ENCODE measurements at regions not wholly inside any gene's neighbourhood (a gene's known extent, or its start where the extent isn't known, plus 50 kb on each side); places are given as distances from the start of the nearest gene placed in this dataset.

DNA sequence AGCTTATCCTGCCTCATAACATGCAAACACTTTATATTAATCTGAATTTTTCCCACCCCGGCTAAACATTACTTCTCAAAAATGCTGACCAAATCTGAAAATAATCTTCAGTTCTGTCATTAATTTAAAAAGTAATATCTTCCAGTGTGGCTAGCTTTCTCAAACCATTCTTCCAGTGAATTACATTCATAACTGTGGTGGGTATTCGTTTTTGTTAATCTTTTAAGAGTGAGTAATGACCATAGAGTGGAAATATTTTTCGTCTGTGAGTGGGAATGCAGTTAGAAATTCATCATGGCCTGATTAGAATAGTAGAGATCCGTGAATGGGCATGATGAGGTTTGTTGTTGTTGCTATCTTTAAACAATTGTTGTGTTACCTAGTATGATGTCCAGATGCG is 138.6 kb upstream of the SFRP2 start:
- H3K27ac ChIP-seq: no peak overlapping the region
- H3K4me1 ChIP-seq: no peaks in the 10 kb centered on the region
- no peak overlapping the region for H3K4me3 ChIP-seq (replicated peaks in 1 of 3)
- 81 to 84% methylated on average over 5 of the region's 5 CpGs for WGBS, 2 donors
- intact Hi-C loops (cut with DNase I): no loop called here
- DNase-seq: no peak
- no peaks in the 10 kb centered on the region for H3K27me3 ChIP-seq
- H3K9me3 ChIP-seq: no peaks in the 10 kb centered on the region
- TF ChIP-seq POLR2A (IDR thresholded peaks at IDR 0.05): no peak
- TF ChIP-seq CTCF (IDR thresholded peaks at IDR 0.05): no peak
- H3K36me3 ChIP-seq: no peaks in the 10 kb centered on the region

DNA sequence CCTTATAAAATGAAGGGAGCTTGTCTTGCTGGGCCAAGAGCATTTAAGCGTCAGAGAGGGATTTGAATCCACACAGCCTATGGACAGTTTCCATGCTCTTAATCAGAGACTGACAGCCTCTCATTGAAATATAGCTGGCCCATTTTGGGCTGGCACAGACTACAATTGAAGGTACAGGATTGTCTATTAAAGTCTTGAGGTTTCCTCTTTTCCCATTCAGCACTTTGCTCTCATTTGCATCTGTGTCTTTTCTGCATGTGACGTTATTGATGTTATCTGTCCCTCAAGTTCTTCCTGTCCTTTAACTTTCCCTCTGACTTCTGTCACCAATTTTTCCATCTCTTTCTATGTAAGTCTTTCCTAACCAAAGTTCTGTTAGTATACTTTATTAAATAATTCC is 133.3 kb upstream of the SFRP2 start:
- 77 to 86% methylated on average over 2 of the region's 2 CpGs for WGBS, 2 donors
- Histone ChIP-seq H3K27ac (no peak overlapping the region), H3K36me3 (no peaks in the 10 kb centered on the region), H3K4me3 (replicated peaks in 1 of 3) (no peak overlapping the region), H3K9me3 (no peaks in the 10 kb centered on the region), H3K4me1 (no peaks in the 10 kb centered on the region), H3K27me3 (no peaks in the 10 kb centered on the region)
- TF ChIP-seq CTCF (IDR thresholded peaks at IDR 0.05) (no peak), POLR2A (IDR thresholded peaks at IDR 0.05) (no peak)
- no peak for DNase-seq
- intact Hi-C loops (cut with DNase I): no loop called here

DNA sequence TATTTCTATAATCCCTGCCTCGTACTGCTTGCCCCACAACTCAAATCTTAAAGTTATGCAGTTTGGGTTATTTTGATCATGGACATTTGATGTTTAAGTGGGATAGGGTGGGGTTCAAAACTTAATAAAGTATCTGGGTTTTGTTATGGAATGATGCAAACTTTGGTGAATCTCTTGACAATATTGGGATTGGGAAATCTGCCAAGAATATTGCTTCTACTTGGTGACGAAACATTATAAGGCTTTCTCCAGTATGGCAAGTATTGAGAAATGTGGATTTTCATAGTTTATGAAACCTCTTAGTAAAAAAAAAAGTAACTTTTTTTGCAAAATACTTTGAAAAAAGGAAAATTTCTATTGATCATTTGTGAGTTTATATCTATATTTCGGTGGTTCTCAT is 130.8 kb upstream of the SFRP2 start:
- H3K27me3 ChIP-seq: no peaks in the 10 kb centered on the region
- no peak for DNase-seq
- H3K27ac ChIP-seq: no peak overlapping the region
- H3K9me3 ChIP-seq: no peaks in the 10 kb centered on the region
- H3K4me1 ChIP-seq: no peaks in the 10 kb centered on the region
- TF ChIP-seq POLR2A (IDR thresholded peaks at IDR 0.05) (no peak), CTCF (IDR thresholded peaks at IDR 0.05) (no peak)
- intact Hi-C loops (cut with DNase I): no loop called here
- no peak overlapping the region for H3K4me3 ChIP-seq (replicated peaks in 1 of 3)
- no peaks in the 10 kb centered on the region for H3K36me3 ChIP-seq
- WGBS, 2 donors: 89 to 92% methylated on average over 3 of the region's 3 CpGs

DNA sequence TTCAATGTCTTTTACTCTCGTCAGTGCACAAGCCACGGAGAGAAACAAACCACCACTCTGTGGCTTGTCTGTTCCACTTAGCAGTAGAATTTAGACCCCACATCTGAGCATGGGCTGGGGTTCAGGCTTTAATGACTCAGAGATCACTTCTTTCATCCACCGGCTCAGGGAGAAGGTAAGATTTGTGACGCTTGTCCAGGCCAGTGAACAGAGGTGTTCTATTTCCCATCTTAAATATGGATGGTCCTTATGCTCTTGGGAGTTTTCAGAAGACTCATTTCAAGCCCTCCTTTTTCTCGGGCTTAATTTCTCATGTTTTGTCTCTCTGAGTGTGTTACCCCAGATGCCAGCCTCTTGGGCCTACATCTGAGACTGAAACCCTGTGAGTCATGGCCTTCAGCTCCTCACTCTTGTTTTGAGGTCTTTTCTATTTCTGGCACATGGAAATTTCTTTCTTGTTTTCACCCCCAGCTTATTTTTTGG is 127.4 kb upstream of the SFRP2 start:
- no peaks in the 10 kb centered on the region for H3K27me3 ChIP-seq
- no peak for DNase-seq
- H3K4me3 ChIP-seq (replicated peaks in 1 of 3): no peak overlapping the region
- TF ChIP-seq POLR2A (IDR thresholded peaks at IDR 0.05): no peak
- TF ChIP-seq CTCF (IDR thresholded peaks at IDR 0.05): no peak
- no peaks in the 10 kb centered on the region for H3K36me3 ChIP-seq
- H3K27ac ChIP-seq: no peak overlapping the region
- H3K4me1 ChIP-seq: no peaks in the 10 kb centered on the region
- intact Hi-C loops (cut with DNase I): no loop called here
- 76 to 81% methylated on average over 5 of the region's 5 CpGs for WGBS, 2 donors
- no peaks in the 10 kb centered on the region for H3K9me3 ChIP-seq

DNA sequence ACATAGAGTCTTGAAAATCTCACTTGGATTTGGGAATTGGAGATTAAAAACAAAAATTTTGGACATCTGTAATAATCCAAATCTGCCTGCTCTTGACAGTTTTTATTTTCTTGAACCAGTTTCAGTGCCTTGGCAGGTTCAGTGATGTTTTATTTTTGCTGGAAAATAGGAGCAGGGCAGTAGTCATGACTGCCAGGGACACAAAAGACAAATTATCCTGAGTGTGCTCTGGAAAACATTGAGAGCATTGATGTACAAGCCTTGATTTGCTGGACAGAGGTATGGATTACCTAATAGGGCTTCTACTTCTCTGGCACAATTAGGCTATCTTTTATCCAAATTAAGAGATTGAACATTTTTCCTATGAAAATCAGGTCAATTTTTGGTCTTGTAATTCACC is 123.4 kb upstream of the SFRP2 start:
- no peak for TF ChIP-seq CTCF (IDR thresholded peaks at IDR 0.05)
- Histone ChIP-seq H3K27me3 (no peaks in the 10 kb centered on the region), H3K36me3 (no peaks in the 10 kb centered on the region), H3K4me1 (no peaks in the 10 kb centered on the region), H3K27ac (no peak overlapping the region), H3K9me3 (no peaks in the 10 kb centered on the region), H3K4me3 (replicated peaks in 1 of 3) (no peak overlapping the region)
- no peak for DNase-seq
- intact Hi-C loops (cut with DNase I): no loop called here

All from thyroid gland (tissue), 4 donors.